Vagina (tissue), 2 donors: ENCODE measurements at regions not wholly inside any gene's neighbourhood (a gene's known extent, or its start where the extent isn't known, plus 50 kb on each side); places are given as distances from the start of the nearest gene placed in this dataset.

Experiments used
- CTCF ChIP-seq, 3 experiments: fragments of 450-650 bp in 2 of 3; fragments of 200-600 bp in 1 of 3; sonication (generic) in 1 of 3; IDR thresholded peaks; one replicate each; pipeline ENCODE4 v1.5.1; 2017 to 2019; ENCODE audit warnings: antibody characterized with exemption in 3 of 3, mild to moderate bottlenecking in 2 of 3, moderate library complexity in 2 of 3
- POLR2A ChIP-seq, 2 donors: fragments of 450-650 bp; IDR thresholded peaks; one replicate each; pipeline ENCODE4 v1.6.1; 2017; ENCODE audit warnings: antibody characterized with exemption in 2 of 2, mild to moderate bottlenecking in 2 of 2, moderate library complexity in 2 of 2

DNA sequence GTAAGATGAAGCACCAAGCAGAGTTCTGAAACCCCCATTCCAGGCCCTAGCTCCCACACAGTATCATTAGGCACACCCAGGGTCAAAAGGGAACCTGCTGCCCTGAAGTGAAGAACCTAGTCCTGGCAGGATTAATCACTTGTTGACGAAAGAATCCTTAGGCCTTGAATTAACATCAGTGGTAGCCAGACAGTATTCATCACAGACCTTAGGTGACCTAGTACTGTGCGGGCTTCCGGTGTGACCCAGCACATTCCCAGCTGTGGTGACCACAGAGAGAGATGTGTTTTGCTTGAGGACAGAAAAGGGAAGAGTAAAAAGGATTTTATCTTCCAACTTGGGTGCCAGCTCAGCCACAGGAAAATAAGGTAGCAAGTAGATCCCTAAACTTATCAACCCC, 1071.4 kb upstream of the FAM98A start:
- TF ChIP-seq CTCF (IDR thresholded peaks at IDR 0.05), result no peak
- TF ChIP-seq POLR2A (IDR thresholded peaks at IDR 0.05), result no peak
